Peyer's patch (tissue), 4 donors: ENCODE measurements at regions not wholly inside any gene's neighbourhood (a gene's known extent, or its start where the extent isn't known, plus 50 kb on each side); places are given as distances from the start of the nearest gene placed in this dataset.

Experiments
- CTCF ChIP-seq, 6 experiments: fragments of 450-650 bp in 4 of 6; fragments of 200-600 bp in 2 of 6; sonication (generic) in 1 of 6; IDR thresholded peaks; one replicate each; pipeline ENCODE4 v1.5.1; 2017 to 2019; ENCODE audit warnings: antibody characterized with exemption in 6 of 6, mild to moderate bottlenecking in 3 of 6, moderate library complexity in 1 of 6
- POLR2A ChIP-seq, 2 donors: fragments of 450-650 bp; IDR thresholded peaks; one replicate each; pipeline ENCODE4 v1.5.1; 2017; ENCODE audit warnings: antibody characterized with exemption in 2 of 2, mild to moderate bottlenecking in 2 of 2, moderate library complexity in 2 of 2

DNA sequence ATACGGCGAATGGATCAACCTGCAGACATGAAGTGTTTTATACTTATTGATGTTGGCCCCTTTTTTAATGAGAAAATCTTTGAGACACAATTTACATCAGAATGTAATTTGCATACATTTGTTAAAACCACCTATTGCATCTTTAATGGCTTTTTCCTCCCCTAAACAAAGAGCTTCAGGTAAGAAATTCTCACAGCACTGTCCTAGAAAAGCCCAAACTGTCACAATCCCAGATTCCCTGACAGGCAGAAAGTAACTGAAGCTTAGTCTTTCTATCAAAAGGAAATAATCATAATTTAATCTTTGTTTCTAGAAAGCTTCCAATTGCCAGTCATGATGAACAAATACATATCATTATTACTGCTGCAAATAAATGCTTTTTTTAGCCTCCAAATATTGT, 407.9 kb downstream of the TMA16 start:
- TF ChIP-seq CTCF (IDR thresholded peaks at IDR 0.05) (no peak), POLR2A (IDR thresholded peaks at IDR 0.05) (no peak)
